ENCODE measurements at regions not wholly inside any gene's neighbourhood (a gene's known extent, or its start where the extent isn't known, plus 50 kb on each side); places are given as distances from the start of the nearest gene placed in this dataset.

DNA sequence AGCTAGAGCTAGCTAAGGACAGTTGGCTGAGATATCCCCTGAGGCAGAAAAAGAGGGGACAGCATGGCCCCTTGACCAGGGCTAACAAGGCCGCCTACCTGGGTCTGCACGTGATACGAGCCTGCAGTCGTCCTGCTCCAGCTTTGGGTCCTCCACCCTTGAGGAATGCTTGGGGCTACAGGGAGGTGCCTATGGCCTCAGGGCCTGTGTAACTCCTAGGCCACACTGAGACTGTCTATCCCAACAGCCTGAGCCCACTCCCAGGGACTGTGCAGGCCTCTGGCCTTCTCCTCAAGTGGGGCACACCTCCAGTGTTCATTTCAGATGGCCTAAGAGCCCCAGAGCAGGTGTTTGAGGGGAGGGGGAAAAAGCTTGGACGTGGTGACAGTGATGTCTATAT is 136.7 kb upstream of the SATB2 start:
- H3K9me3 ChIP-seq, result no peaks in the 10 kb centered on the region
- intact Hi-C loops (cut with DNase I), result no loop called here
- 65 to 76% methylated on average over 5 of the region's 5 CpGs for WGBS, 2 donors
- no peak overlapping the region for H3K4me3 ChIP-seq
- FAIRE-seq (no peak), DNase-seq (peak in 1 of 6 donors; percentile 26), ATAC-seq (no peak)
- no peaks in the 10 kb centered on the region for H3K4me1 ChIP-seq
- H3K36me3 ChIP-seq, result no peaks in the 10 kb centered on the region
- no peaks in the 10 kb centered on the region for H3K27me3 ChIP-seq
- H3K27ac ChIP-seq, result no peak overlapping the region
- TF ChIP-seq, protein P1, sequence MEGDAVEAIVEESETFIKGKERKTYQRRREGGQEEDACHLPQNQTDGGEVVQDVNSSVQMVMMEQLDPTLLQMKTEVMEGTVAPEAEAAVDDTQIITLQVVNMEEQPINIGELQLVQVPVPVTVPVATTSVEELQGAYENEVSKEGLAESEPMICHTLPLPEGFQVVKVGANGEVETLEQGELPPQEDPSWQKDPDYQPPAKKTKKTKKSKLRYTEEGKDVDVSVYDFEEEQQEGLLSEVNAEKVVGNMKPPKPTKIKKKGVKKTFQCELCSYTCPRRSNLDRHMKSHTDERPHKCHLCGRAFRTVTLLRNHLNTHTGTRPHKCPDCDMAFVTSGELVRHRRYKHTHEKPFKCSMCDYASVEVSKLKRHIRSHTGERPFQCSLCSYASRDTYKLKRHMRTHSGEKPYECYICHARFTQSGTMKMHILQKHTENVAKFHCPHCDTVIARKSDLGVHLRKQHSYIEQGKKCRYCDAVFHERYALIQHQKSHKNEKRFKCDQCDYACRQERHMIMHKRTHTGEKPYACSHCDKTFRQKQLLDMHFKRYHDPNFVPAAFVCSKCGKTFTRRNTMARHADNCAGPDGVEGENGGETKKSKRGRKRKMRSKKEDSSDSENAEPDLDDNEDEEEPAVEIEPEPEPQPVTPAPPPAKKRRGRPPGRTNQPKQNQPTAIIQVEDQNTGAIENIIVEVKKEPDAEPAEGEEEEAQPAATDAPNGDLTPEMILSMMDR (IDR thresholded peaks at IDR 0.05), result no peak

DNA sequence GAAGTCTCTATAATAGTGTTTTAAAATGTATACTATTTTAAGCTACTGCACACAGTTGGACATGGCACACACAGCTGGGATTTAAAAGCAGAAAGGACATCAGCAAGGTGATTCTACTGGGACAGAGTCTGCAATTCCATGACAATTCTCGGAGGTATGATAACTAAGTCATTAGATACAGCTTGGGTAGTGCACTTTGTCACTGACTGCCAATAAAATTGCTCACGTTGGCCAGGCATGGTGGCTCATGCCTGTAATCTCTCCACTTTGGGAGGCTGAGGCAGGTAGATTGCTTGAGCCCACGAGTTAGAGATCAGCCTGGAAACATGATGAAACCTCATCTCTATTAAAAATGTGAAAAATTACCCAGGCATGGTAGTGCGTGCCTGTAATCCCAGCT is 134.1 kb upstream of the SATB2 start:
- no peaks in the 10 kb centered on the region for H3K36me3 ChIP-seq
- no peaks in the 10 kb centered on the region for H3K9me3 ChIP-seq
- no peak for DNase-seq
- intact Hi-C loops (cut with DNase I), result no loop called here
- no peaks in the 10 kb centered on the region for H3K4me1 ChIP-seq
- no peak overlapping the region for H3K27ac ChIP-seq
- WGBS, 2 donors, result 46 to 48% methylated on average over 4 of the region's 4 CpGs
- TF ChIP-seq, protein P1 (IDR thresholded peaks at IDR 0.05), result no peak
- FAIRE-seq, result no peak
- no peak for ATAC-seq
- no peaks in the 10 kb centered on the region for H3K27me3 ChIP-seq
- H3K4me3 ChIP-seq, result no peak overlapping the region

DNA sequence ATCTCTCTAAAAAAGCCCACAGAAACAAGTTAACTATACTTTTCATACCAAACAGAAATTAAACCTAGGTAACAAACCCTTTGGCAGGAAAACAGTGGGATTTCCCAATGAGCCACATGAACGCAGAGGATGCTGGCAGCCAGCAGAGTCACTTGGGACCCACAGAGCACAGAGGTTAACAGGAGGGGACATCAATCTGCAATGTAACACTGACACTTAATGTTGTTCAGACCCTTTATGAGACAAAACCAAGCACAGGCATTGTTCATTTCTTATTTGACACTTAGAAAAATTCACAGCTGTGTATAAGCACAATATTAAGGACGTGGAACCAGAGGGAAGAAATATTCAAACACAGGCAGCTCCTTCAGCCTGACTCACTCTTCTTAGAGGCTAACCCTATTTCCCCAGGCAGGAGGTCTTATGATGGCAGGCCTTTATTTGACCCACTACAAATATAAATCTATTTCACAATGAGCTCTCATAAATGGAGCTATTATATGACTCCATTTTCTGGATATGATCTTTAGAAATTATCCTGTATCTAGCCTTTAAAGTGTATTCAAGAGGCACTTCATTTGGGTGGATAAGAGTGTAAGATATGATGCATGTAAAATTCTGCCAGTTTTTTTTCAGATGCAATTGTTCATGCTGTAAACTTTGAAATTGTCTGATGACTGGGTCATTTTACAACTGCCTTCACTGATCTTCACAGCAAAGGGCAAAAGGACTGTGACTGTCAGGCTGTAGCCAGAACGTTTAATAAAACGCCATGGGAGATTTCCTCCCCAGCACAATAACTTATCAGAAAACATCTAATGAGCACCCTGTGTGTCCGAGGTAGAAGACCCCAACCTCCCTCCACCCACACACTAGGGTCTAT is 132.8 kb upstream of the SATB2 start:
- WGBS, 2 donors, result 31 to 39% methylated on average over 5 of the region's 5 CpGs
- DNase-seq, result no peak

DNA sequence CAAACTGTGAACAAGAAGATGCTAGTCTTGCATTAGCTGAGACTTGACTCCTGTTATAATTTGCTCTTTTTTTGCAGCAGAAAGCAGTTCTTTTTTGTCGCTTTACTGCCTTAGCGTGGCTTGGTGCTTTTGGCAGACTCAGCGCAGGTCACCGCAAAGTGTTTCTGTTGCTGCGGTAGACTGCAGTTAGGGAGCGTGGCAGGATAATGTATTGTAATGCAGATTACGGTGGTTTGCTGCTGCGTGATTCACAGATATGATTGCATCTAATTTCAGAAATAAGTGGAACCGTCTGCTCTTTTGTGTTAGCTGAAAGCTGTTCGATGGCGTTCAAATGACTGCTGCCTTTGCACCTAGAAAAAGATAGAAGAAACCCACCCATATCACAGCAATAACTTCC is 131.6 kb upstream of the SATB2 start:
- H3K4me3 ChIP-seq, result no peak overlapping the region
- no peak for FAIRE-seq
- no peaks in the 10 kb centered on the region for H3K27me3 ChIP-seq
- H3K9me3 ChIP-seq, result no peaks in the 10 kb centered on the region
- WGBS, 2 donors, result 52 to 57% methylated on average over 11 of the region's 11 CpGs
- no peaks in the 10 kb centered on the region for H3K4me1 ChIP-seq
- DNase-seq, result no peak
- ATAC-seq, result no peak
- TF ChIP-seq, protein P1 (IDR thresholded peaks at IDR 0.05), result no peak
- no peak overlapping the region for H3K27ac ChIP-seq
- H3K36me3 ChIP-seq, result no peaks in the 10 kb centered on the region
- intact Hi-C loops (cut with DNase I), result no loop called here

More for the DNA sequence above, 132.8 kb upstream of the SATB2 start:
- intact Hi-C loops (cut with DNase I), result no loop called here
- H3K9me3 ChIP-seq, result no peaks in the 10 kb centered on the region
- FAIRE-seq (no peak), ATAC-seq (no peak)
- no peak overlapping the region for H3K27ac ChIP-seq
- H3K4me1 ChIP-seq, result no peaks in the 10 kb centered on the region
- H3K4me3 ChIP-seq, result no peak overlapping the region
- no peaks in the 10 kb centered on the region for H3K36me3 ChIP-seq
- TF ChIP-seq, protein P1 (IDR thresholded peaks at IDR 0.05), result no peak
- H3K27me3 ChIP-seq, result no peaks in the 10 kb centered on the region

- TF ChIP-seq, protein P1 (IDR thresholded peaks at IDR 0.05), result no peak
- no peak for FAIRE-seq
- intact Hi-C loops (cut with DNase I), result no loop called here
These were observed 130.3 kb upstream of the SATB2 start for GRCh38 chr2:199588054-199588453.

More at GRCh38 chr2:199588054-199588453, 130.3 kb upstream of the SATB2 start:
- Histone ChIP-seq H3K4me1 (no peaks in the 10 kb centered on the region), H3K36me3 (no peaks in the 10 kb centered on the region), H3K9me3 (no peaks in the 10 kb centered on the region), H3K27ac (no peak overlapping the region), H3K27me3 (no peaks in the 10 kb centered on the region), H3K4me3 (no peak overlapping the region)
- WGBS, 2 donors, result 62 to 77% methylated on average over 3 of the region's 3 CpGs
- DNase-seq, result no peak
- no peak for ATAC-seq

Measured in pancreas (tissue), 10 donors.